ENCODE measurements at regions not wholly inside any gene's neighbourhood (a gene's known extent, or its start where the extent isn't known, plus 50 kb on each side); places are given as distances from the start of the nearest gene placed in this dataset.

- Histone ChIP-seq H3K27me3 (replicated peaks; ENCODE audit: control insufficient read depth, insufficient read depth, low read length) (peaks cover 25% of the 10 kb centered on the region), H3K4me1 (ENCODE audit: control insufficient read depth, insufficient read depth, low read length) (peaks cover 18% of the 10 kb centered on the region), H3K9me3 (ENCODE audit: control insufficient read depth, low read length) (no peaks in the 10 kb centered on the region), H3K36me3 (ENCODE audit: control insufficient read depth, insufficient read depth, low read length, severe bottlenecking) (no peaks in the 10 kb centered on the region), H3K4me3 (ENCODE audit: low read length) (no peak overlapping the region), H3K9ac (ENCODE audit: low read length) (no peak overlapping the region)
- no peak for DNase-seq (ENCODE audit: low read depth)
These were observed 209.1 kb downstream of the SREK1 start for GRCh38 chr5:66353186-66353585.

GRCh38 chr5:66354422-66354821 is 210.3 kb downstream of the SREK1 start:
- Histone ChIP-seq H3K9me3 (ENCODE audit: control insufficient read depth, low read length) (no peaks in the 10 kb centered on the region), H3K27me3 (replicated peaks; ENCODE audit: control insufficient read depth, insufficient read depth, low read length) (peaks cover 26% of the 10 kb centered on the region), H3K36me3 (ENCODE audit: control insufficient read depth, insufficient read depth, low read length, severe bottlenecking) (no peaks in the 10 kb centered on the region), H3K4me1 (ENCODE audit: control insufficient read depth, insufficient read depth, low read length) (peaks cover 11% of the 10 kb centered on the region), H3K9ac (ENCODE audit: low read length) (no peak overlapping the region), H3K4me3 (ENCODE audit: low read length) (no peak overlapping the region)
- no peak for DNase-seq (ENCODE audit: low read depth)

DNA sequence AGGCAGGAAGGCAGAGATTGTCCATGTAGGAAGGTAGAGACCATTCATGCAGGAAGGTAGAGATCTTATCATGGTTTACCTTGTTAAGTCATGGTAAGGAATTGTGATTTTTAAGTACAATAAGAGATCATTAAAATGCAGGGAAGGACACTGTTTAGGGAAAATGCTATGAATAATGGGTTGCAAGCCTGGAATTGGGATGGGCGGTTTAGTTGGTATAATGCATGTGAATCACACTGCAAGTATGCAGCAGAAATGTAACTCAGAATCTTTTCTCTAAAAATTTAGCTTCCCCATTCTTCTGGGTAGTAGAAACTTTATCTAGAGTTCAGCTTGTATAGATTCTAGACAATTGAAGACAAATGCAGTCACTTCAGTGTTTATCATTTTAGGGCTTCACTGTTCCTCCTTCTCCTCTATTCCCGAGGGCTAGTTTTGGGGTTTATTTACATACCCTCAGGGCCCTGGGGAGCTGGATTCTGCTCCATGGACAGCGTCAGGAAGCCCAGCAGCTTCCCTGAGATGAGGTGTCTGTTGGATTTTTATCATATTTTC is 212.0 kb downstream of the SREK1 start:
- peaks cover 11% of the 10 kb centered on the region for H3K4me1 ChIP-seq (ENCODE audit: control insufficient read depth, insufficient read depth, low read length)
- H3K4me3 ChIP-seq (ENCODE audit: low read length): no peak overlapping the region
- no peaks in the 10 kb centered on the region for H3K36me3 ChIP-seq (ENCODE audit: control insufficient read depth, insufficient read depth, low read length, severe bottlenecking)
- no peak overlapping the region for H3K9ac ChIP-seq (ENCODE audit: low read length)
- H3K27me3 ChIP-seq (replicated peaks; ENCODE audit: control insufficient read depth, insufficient read depth, low read length): peaks cover 26% of the 10 kb centered on the region
- DNase-seq (ENCODE audit: low read depth): peak; percentile 12
- H3K9me3 ChIP-seq (ENCODE audit: control insufficient read depth, low read length): no peaks in the 10 kb centered on the region

GRCh38 chr5:66358741-66359140 is 214.6 kb downstream of the SREK1 start:
- H3K36me3 ChIP-seq (ENCODE audit: control insufficient read depth, insufficient read depth, low read length, severe bottlenecking): no peaks in the 10 kb centered on the region
- H3K9me3 ChIP-seq (ENCODE audit: control insufficient read depth, low read length): no peaks in the 10 kb centered on the region
- no peak overlapping the region for H3K9ac ChIP-seq (ENCODE audit: low read length)
- peaks cover 21% of the 10 kb centered on the region for H3K27me3 ChIP-seq (replicated peaks; ENCODE audit: control insufficient read depth, insufficient read depth, low read length)
- no peak overlapping the region for H3K4me3 ChIP-seq (ENCODE audit: low read length)
- no peak for DNase-seq (ENCODE audit: low read depth)
- H3K4me1 ChIP-seq (ENCODE audit: control insufficient read depth, insufficient read depth, low read length): no peaks in the 10 kb centered on the region

DNA sequence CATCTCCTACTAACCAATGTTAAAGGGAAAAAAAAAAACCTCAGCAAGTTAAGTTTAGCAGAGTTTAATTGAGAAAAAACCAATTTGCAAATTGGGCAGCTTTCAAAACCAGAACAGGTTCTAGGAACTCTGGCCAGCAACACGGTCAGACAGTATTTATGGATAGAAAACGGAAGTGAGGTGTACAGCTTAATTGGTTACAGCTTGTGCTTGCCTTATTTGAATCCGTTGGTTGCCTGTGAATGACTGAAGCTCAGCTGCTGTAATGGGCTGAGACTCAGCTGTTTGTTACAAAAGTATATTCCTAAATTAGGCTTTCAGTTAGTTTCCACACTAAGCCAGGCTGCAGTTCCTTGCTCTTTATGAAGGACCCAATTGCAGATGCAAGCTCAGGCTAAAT is 217.0 kb downstream of the SREK1 start:
- DNase-seq (ENCODE audit: low read depth): no peak
- Histone ChIP-seq H3K9ac (ENCODE audit: low read length) (no peak overlapping the region), H3K36me3 (ENCODE audit: control insufficient read depth, insufficient read depth, low read length, severe bottlenecking) (no peaks in the 10 kb centered on the region), H3K27me3 (replicated peaks; ENCODE audit: control insufficient read depth, insufficient read depth, low read length) (peaks cover 21% of the 10 kb centered on the region), H3K4me3 (ENCODE audit: low read length) (no peak overlapping the region), H3K9me3 (ENCODE audit: control insufficient read depth, low read length) (no peaks in the 10 kb centered on the region), H3K4me1 (ENCODE audit: control insufficient read depth, insufficient read depth, low read length) (no peaks in the 10 kb centered on the region)

GRCh38 chr5:66362046-66362445 is 217.9 kb downstream of the SREK1 start:
- H3K9me3 ChIP-seq (ENCODE audit: control insufficient read depth, low read length): no peaks in the 10 kb centered on the region
- H3K4me1 ChIP-seq (ENCODE audit: control insufficient read depth, insufficient read depth, low read length): no peaks in the 10 kb centered on the region
- H3K9ac ChIP-seq (ENCODE audit: low read length): no peak overlapping the region
- no peak overlapping the region for H3K4me3 ChIP-seq (ENCODE audit: low read length)
- DNase-seq (ENCODE audit: low read depth): no peak
- H3K36me3 ChIP-seq (ENCODE audit: control insufficient read depth, insufficient read depth, low read length, severe bottlenecking): no peaks in the 10 kb centered on the region
- H3K27me3 ChIP-seq (replicated peaks; ENCODE audit: control insufficient read depth, insufficient read depth, low read length): peaks cover 27% of the 10 kb centered on the region

GRCh38 chr5:66362687-66363086 is 218.6 kb downstream of the SREK1 start:
- Histone ChIP-seq H3K9me3 (ENCODE audit: control insufficient read depth, low read length) (no peaks in the 10 kb centered on the region), H3K4me3 (ENCODE audit: low read length) (no peak overlapping the region), H3K9ac (ENCODE audit: low read length) (no peak overlapping the region), H3K4me1 (ENCODE audit: control insufficient read depth, insufficient read depth, low read length) (no peaks in the 10 kb centered on the region), H3K27me3 (replicated peaks; ENCODE audit: control insufficient read depth, insufficient read depth, low read length) (peaks cover 30% of the 10 kb centered on the region), H3K36me3 (ENCODE audit: control insufficient read depth, insufficient read depth, low read length, severe bottlenecking) (no peaks in the 10 kb centered on the region)
- DNase-seq (ENCODE audit: low read depth): no peak

- Histone ChIP-seq H3K36me3 (ENCODE audit: control insufficient read depth, insufficient read depth, low read length, severe bottlenecking) (no peaks in the 10 kb centered on the region), H3K9me3 (ENCODE audit: control insufficient read depth, low read length) (no peaks in the 10 kb centered on the region), H3K4me1 (ENCODE audit: control insufficient read depth, insufficient read depth, low read length) (no peaks in the 10 kb centered on the region), H3K27me3 (replicated peaks; ENCODE audit: control insufficient read depth, insufficient read depth, low read length) (peaks cover 26% of the 10 kb centered on the region), H3K4me3 (ENCODE audit: low read length) (no peak overlapping the region), H3K9ac (ENCODE audit: low read length) (no peak overlapping the region)
- no peak for DNase-seq (ENCODE audit: low read depth)
These were observed 219.0 kb downstream of the SREK1 start for GRCh38 chr5:66363097-66363496.

DNA sequence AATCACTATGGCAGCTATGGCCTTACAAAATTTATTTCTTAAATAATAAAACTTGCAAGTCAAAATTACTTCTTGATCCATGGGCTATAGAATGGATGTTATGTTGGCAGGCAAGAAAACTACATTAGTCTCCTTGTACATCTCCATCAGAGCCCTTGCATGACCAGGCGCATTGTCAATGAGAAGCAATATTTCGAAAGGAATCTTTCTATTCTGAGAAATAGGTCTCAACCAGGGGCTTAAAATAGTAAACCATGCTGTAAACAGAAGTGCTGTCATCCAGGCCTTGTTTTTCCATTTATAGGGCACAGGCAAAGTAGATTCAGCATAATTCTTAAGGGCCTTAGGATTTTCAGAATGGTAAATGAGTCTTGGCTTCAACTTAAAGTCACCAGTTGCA is 220.1 kb downstream of the SREK1 start:
- Histone ChIP-seq H3K27me3 (replicated peaks; ENCODE audit: control insufficient read depth, insufficient read depth, low read length) (peaks cover 27% of the 10 kb centered on the region), H3K9ac (ENCODE audit: low read length) (no peak overlapping the region), H3K4me3 (ENCODE audit: low read length) (no peak overlapping the region), H3K9me3 (ENCODE audit: control insufficient read depth, low read length) (no peaks in the 10 kb centered on the region), H3K4me1 (ENCODE audit: control insufficient read depth, insufficient read depth, low read length) (no peaks in the 10 kb centered on the region), H3K36me3 (ENCODE audit: control insufficient read depth, insufficient read depth, low read length, severe bottlenecking) (no peaks in the 10 kb centered on the region)
- no peak for DNase-seq (ENCODE audit: low read depth)

GRCh38 chr5:66365981-66366380 is 221.9 kb downstream of the SREK1 start:
- no peaks in the 10 kb centered on the region for H3K4me1 ChIP-seq (ENCODE audit: control insufficient read depth, insufficient read depth, low read length)
- H3K36me3 ChIP-seq (ENCODE audit: control insufficient read depth, insufficient read depth, low read length, severe bottlenecking): no peaks in the 10 kb centered on the region
- H3K9ac ChIP-seq (ENCODE audit: low read length): no peak overlapping the region
- H3K27me3 ChIP-seq (replicated peaks; ENCODE audit: control insufficient read depth, insufficient read depth, low read length): peaks cover 23% of the 10 kb centered on the region
- DNase-seq (ENCODE audit: low read depth): no peak
- H3K4me3 ChIP-seq (ENCODE audit: low read length): no peak overlapping the region
- no peaks in the 10 kb centered on the region for H3K9me3 ChIP-seq (ENCODE audit: control insufficient read depth, low read length)

- H3K4me3 ChIP-seq (ENCODE audit: low read length): no peak overlapping the region
- no peak overlapping the region for H3K9ac ChIP-seq (ENCODE audit: low read length)
- no peaks in the 10 kb centered on the region for H3K9me3 ChIP-seq (ENCODE audit: control insufficient read depth, low read length)
- H3K27me3 ChIP-seq (replicated peaks; ENCODE audit: control insufficient read depth, insufficient read depth, low read length): peaks cover 26% of the 10 kb centered on the region
- no peaks in the 10 kb centered on the region for H3K4me1 ChIP-seq (ENCODE audit: control insufficient read depth, insufficient read depth, low read length)
- DNase-seq (ENCODE audit: low read depth): no peak
- H3K36me3 ChIP-seq (ENCODE audit: control insufficient read depth, insufficient read depth, low read length, severe bottlenecking): no peaks in the 10 kb centered on the region
These were observed 223.9 kb downstream of the SREK1 start for GRCh38 chr5:66367814-66368541.

DNA sequence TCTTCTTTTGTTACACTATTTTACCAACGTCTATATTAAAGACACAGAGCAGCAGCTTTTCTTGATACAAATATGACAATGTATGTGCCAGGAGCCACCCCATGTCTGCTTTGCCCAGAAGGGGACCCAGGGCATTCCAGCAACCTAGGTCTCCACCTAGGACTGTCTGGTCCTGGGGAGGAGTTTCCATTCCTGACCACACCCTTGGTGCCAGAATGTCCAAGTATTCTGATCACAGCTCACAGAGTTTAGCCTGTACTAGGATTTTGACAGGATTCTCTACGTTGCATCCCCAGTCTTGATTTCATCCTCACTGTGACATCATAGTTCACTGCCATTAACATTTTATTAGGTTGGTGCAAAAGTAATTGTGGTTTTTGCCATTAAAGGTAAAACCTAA is 224.7 kb downstream of the SREK1 start:
- no peak for DNase-seq (ENCODE audit: low read depth)
- Histone ChIP-seq H3K9me3 (ENCODE audit: control insufficient read depth, low read length) (no peaks in the 10 kb centered on the region), H3K4me3 (ENCODE audit: low read length) (no peak overlapping the region), H3K36me3 (ENCODE audit: control insufficient read depth, insufficient read depth, low read length, severe bottlenecking) (no peaks in the 10 kb centered on the region), H3K27me3 (replicated peaks; ENCODE audit: control insufficient read depth, insufficient read depth, low read length) (peaks cover 26% of the 10 kb centered on the region), H3K4me1 (ENCODE audit: control insufficient read depth, insufficient read depth, low read length) (no peaks in the 10 kb centered on the region), H3K9ac (ENCODE audit: low read length) (no peak overlapping the region)

All from adipocyte (in vitro differentiated cells).